ENCODE measurements at regions not wholly inside any gene's neighbourhood (a gene's known extent, or its start where the extent isn't known, plus 50 kb on each side); places are given as distances from the start of the nearest gene placed in this dataset.
"Not testable (repeated sequence)": the region's sequence is repeated elsewhere in the genome, so short reads cannot be mapped to it uniquely, and the experiment has no call there.

DNA sequence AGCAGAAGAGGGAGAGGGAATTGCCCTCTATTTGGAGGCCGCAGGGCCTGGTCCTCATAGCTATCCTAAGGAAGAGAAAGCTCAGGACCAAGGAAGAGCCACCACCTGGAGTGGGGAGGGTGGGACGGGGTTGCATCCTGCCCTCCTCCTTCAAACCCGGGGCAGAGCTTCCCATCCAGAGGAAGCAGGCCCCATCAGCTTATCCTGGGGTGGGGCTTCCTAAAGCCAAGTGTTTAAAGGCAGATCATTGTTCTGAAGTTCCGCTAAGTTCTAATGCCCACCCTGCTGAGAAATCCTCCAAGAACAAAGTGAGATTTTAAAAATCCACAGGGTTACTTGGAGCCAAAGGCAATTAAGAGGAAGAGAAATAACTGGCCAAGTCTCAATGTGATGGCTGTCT lies 210.3 kb downstream of the C9orf152 start:
- H3K4me3 Mint-ChIP-seq: no peak overlapping the region
- no peak overlapping the region for H3K27ac Mint-ChIP-seq
- H3K27me3 Mint-ChIP-seq: peaks cover 25% of the 10 kb centered on the region
- H3K9me3 Mint-ChIP-seq: peaks cover 14% of the 10 kb centered on the region
- H3K4me1 Mint-ChIP-seq (ENCODE audit: low read depth): no peaks in the 10 kb centered on the region
- intact Hi-C loops (cut with micrococcal nuclease): no loop called here
- H3K36me3 Mint-ChIP-seq (ENCODE audit: low read depth): no peaks in the 10 kb centered on the region

DNA sequence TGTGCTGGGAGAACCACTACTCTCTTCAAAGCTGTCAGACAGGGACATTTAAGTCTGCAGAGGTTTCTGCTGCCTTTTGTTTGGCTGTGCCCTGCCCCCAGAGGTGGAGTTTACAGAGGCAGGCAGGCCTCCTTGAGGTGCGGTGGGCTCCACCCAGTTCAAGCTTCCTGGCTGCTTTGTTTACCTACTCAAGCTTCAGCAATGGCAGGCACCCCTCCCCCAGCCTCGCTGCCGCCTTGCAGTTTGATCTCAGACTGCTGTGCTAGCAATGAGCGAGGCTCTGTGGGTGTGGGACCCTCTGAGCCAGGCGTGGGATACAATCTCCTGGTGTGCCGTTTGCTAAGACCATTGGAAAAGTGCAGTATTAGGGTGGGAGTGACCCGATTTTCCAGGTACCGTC lies 202.4 kb downstream of the C9orf152 start:
- H3K4me3 Mint-ChIP-seq; H3K36me3 Mint-ChIP-seq (ENCODE audit: low read depth); H3K9me3 Mint-ChIP-seq; H3K4me1 Mint-ChIP-seq (ENCODE audit: low read depth); intact Hi-C loops (cut with micrococcal nuclease); H3K27ac Mint-ChIP-seq: not testable (repeated sequence)
- peaks cover 38% of the 10 kb centered on the region for H3K27me3 Mint-ChIP-seq

DNA sequence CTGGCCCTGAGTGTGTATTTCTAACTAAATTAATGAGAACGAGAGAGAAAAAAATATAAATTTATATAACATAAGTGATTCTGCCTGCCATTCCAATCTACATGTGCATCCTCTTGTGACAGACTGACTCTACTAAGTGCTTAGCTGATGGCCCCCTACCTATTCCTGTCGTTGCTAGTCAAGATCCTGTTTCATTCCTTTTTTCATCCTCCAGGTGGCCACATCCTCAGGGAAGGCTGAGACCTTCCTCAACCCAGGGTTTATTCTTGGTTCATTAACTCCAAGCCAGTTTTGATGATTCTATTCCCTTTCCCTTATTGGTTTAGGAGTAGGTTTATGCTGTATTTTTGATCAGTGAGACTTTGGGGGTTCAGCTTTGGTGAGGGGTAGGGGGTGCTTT lies 201.3 kb downstream of the C9orf152 start:
- no peaks in the 10 kb centered on the region for H3K9me3 Mint-ChIP-seq
- intact Hi-C loops (cut with micrococcal nuclease): no loop called here
- H3K27ac Mint-ChIP-seq: no peak overlapping the region
- no peaks in the 10 kb centered on the region for H3K36me3 Mint-ChIP-seq (ENCODE audit: low read depth)
- H3K4me1 Mint-ChIP-seq (ENCODE audit: low read depth): peaks cover 5% of the 10 kb centered on the region
- H3K4me3 Mint-ChIP-seq: no peak overlapping the region
- H3K27me3 Mint-ChIP-seq: peaks cover 38% of the 10 kb centered on the region

DNA sequence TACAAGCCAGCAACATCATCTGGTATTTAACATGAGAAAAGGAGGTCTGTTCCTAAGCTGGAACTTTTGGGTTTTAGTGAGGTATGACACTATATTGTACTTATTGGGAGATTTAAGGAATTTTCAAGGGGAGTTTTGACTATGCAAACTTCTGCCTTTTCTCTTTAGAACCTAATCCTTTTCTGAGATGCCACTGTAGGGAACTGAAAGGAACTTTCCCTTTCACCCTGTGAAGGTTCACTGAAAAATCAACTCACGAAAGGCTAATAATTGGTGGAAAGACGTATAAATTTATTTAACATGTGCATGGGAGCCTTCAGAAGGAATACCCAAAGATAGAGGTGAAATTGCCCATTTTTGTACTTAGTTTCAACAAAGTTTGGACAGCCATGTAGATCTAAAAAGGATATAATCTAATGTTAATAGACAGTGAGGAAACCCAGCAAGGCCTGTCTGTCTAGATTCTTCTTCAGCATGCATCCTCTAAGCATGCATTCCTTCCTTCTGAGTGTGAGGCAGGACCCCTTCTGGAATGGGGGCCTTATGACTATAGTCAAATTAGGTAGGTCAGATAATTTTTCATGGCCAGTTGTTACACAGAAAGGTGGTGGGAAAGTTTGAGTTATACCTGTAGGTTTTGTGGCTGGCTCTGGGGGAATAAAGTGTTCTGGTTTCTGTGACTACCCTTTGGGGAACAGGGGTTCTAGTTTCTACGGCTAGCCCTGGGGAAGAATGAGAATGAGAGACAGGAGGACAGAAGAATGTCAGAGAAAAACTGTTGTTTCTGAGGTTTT lies 200.3 kb downstream of the C9orf152 start:
- no peak overlapping the region for H3K4me3 Mint-ChIP-seq

DNA sequence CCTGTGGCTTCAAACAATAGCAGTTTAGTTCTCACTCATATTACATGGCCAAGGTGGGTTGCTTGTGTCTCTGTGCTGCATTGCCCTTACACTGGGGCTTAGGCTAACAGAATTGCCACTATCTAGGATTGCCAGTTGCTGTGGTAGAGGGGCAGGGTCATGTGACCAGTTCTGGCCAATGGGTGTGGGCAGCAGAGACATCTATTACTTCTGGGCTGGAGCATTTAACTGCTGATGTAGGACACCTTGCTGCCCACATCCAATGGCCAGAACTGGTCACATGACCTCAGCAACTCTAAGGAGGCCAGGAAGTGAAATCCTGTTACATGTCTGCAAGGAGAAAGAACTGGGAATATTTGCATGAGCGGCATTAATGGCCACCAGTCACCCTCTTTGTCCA lies 199.3 kb downstream of the C9orf152 start:
- intact Hi-C loops (cut with micrococcal nuclease): no loop called here
- H3K27me3 Mint-ChIP-seq: peaks cover 40% of the 10 kb centered on the region
- H3K27ac Mint-ChIP-seq: no peak overlapping the region
- H3K4me3 Mint-ChIP-seq: no peak overlapping the region
- H3K4me1 Mint-ChIP-seq (ENCODE audit: low read depth): peaks cover 5% of the 10 kb centered on the region
- no peaks in the 10 kb centered on the region for H3K36me3 Mint-ChIP-seq (ENCODE audit: low read depth)
- no peaks in the 10 kb centered on the region for H3K9me3 Mint-ChIP-seq

More for the DNA sequence above, 200.3 kb downstream of the C9orf152 start:
- no peaks in the 10 kb centered on the region for H3K9me3 Mint-ChIP-seq
- H3K27me3 Mint-ChIP-seq: peaks cover 41% of the 10 kb centered on the region
- H3K4me1 Mint-ChIP-seq (ENCODE audit: low read depth): peaks cover 5% of the 10 kb centered on the region
- H3K27ac Mint-ChIP-seq: no peak overlapping the region
- intact Hi-C loops (cut with micrococcal nuclease): no loop called here
- H3K36me3 Mint-ChIP-seq (ENCODE audit: low read depth): no peaks in the 10 kb centered on the region

DNA sequence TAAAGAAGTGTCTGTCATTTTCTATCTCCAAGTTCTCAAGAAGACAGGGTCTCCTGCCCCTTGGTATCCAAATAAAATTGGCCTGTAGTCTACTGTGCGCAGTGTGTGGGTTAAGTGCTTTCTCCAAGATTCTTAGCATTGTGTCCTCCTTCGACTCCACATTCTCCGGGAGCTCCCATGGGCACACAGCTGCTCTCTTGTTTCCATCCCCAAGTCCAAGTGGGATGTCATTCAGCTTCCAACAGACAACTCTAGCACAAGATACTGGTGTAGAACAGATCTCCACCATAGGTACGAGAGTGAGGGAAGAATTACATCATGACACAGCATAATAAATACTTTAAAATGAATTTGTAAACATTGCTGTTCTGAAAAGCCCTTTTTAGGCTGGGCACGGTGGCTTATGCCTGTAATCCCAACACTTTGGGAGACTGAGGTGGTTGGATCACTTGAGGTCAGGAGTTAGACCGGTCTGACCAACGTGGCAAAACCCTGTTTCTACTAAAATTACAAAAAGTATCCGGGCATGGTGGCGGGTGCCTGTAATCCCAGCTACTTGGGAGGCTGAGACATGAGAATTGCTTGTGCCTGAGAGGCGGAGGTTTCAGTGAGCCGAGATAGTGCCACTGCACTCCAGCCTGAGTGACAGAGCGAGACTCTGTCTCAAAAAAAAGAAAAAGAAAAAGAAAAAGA lies 196.2 kb downstream of the C9orf152 start:
- Mint-ChIP-seq H3K4me1 (ENCODE audit: low read depth) (peaks cover 5% of the 10 kb centered on the region), H3K4me3 (no peak overlapping the region), H3K9me3 (no peaks in the 10 kb centered on the region), H3K27me3 (peaks cover 25% of the 10 kb centered on the region), H3K27ac (no peak overlapping the region), H3K36me3 (ENCODE audit: low read depth) (no peaks in the 10 kb centered on the region)
- intact Hi-C loops (cut with micrococcal nuclease): no loop called here

DNA sequence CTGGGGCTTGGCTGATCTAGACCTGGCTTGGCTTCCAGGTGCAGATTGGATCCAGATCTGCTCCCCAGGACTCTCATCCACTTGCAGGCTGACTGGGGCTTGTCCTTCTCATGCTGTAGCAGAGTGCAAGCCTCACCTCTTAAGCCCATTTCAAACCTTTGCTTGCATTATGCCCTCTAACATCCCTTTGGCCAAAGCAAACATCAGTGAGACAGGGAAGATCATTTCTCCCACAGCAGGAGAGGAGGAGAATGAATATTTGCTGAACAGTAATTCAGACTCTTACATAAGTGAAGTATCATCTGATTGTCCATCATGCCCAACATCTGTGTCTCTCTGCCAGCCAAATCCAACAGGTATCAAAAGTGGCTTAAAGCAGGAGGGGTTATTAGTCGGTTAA lies 194.9 kb downstream of the C9orf152 start:
- Mint-ChIP-seq H3K4me1 (ENCODE audit: low read depth) (no peaks in the 10 kb centered on the region), H3K4me3 (no peak overlapping the region), H3K27ac (no peak overlapping the region), H3K9me3 (no peaks in the 10 kb centered on the region), H3K36me3 (ENCODE audit: low read depth) (no peaks in the 10 kb centered on the region), H3K27me3 (peaks cover 32% of the 10 kb centered on the region)
- intact Hi-C loops (cut with micrococcal nuclease): no loop called here

DNA sequence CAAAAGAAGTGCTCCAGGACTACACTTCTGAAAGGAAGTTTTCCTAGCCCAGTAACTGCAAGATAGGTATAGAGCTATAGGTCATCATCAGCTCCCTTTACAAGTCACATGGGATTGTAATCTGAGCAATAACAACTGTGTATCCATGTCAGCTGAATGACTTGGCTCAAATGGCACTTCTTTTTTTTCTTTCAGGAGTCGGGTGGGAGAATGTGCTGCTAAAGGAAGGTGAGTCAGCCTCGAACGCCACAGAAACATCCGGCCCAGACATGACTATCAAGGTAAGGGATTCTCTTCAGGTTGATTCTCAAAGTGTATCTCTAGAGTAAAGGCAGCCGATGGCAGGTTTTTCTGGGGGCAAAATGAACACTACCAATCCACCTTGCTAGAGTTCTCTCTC lies 192.2 kb downstream of the C9orf152 start:
- Mint-ChIP-seq H3K36me3 (ENCODE audit: low read depth) (no peaks in the 10 kb centered on the region), H3K9me3 (no peaks in the 10 kb centered on the region), H3K27ac (no peak overlapping the region), H3K4me1 (ENCODE audit: low read depth) (no peaks in the 10 kb centered on the region), H3K4me3 (no peak overlapping the region), H3K27me3 (peaks cover 51% of the 10 kb centered on the region)
- intact Hi-C loops (cut with micrococcal nuclease): no loop called here

DNA sequence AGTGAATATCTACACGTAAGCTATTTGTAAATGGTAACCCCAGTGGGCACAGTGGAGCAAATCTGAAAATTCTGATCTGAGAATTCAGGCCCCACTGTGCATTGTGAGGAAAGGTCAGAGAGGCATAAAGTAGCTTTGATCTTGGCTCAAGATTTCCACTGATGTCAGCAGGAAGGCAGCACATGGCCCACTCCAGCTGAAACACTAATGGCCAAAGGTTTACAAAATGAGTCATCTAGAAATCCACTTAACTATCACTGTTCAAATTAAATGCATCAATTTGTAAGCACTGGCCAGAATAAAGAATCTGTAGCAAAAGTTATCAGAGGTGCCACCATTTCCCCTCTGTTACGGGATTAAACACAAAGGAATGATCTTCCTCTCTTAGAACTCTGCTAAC lies 191.6 kb downstream of the C9orf152 start:
- intact Hi-C loops (cut with micrococcal nuclease): no loop called here
- no peaks in the 10 kb centered on the region for H3K9me3 Mint-ChIP-seq
- no peak overlapping the region for H3K4me3 Mint-ChIP-seq
- H3K27ac Mint-ChIP-seq: no peak overlapping the region
- H3K36me3 Mint-ChIP-seq (ENCODE audit: low read depth): no peaks in the 10 kb centered on the region
- H3K4me1 Mint-ChIP-seq (ENCODE audit: low read depth): peaks cover 5% of the 10 kb centered on the region
- H3K27me3 Mint-ChIP-seq: peaks cover 56% of the 10 kb centered on the region

DNA sequence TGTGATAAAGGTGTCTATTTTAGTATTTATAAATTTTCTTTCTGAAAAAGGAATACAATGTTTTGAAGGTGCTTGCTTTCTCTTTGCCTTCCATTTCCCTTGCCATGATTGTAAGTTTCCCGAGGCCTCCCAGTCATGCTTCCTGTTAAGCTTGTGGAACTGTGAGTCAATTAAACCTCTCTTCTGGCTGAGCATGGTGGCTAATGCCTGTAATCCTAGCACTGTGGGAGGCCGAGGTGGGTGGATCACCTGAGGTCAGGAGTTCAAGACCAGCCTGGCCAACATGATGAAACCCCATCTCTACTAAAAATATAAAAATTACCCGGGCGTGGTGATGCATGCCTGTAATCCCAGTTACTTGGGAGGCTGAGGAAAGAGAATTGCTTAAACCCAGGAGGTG lies 187.7 kb downstream of the C9orf152 start:
- H3K9me3 Mint-ChIP-seq; intact Hi-C loops (cut with micrococcal nuclease); H3K36me3 Mint-ChIP-seq (ENCODE audit: low read depth); H3K4me3 Mint-ChIP-seq; H3K27ac Mint-ChIP-seq: not testable (repeated sequence)
- Mint-ChIP-seq H3K4me1 (ENCODE audit: low read depth) (peaks cover 17% of the 10 kb centered on the region), H3K27me3 (peaks cover 43% of the 10 kb centered on the region)

DNA sequence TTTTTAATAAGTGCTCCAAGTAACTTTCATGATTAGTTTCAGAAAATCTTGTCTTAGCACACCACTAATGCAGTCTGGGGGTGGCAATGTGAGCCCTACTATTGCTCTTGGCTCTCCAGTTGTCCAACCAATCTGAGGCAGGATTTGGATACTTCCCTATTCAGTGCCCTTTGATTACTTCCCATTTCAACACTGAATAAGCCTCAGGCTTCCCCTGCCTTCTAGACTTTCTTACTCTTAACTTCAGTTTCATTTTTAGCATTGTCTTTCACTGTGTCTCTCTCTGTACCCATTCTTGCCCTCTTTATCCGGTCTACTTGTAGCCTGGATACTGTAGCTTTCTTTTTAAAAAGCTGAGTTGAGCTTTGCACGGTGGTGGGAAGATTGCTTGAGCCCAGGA lies 186.1 kb downstream of the C9orf152 start:
- Mint-ChIP-seq H3K4me3 (peak overlapping the region; percentile 39), H3K27me3 (peaks cover 45% of the 10 kb centered on the region), H3K27ac (peak overlapping the region; percentile 76), H3K36me3 (ENCODE audit: low read depth) (no peaks in the 10 kb centered on the region), H3K4me1 (ENCODE audit: low read depth) (peaks cover 25% of the 10 kb centered on the region), H3K9me3 (no peaks in the 10 kb centered on the region)
- intact Hi-C loops (cut with micrococcal nuclease): loop anchor here (2.0 kb wide), 1 partner anchor 47 kb away; no protein-coding TSS in a partner anchor

DNA sequence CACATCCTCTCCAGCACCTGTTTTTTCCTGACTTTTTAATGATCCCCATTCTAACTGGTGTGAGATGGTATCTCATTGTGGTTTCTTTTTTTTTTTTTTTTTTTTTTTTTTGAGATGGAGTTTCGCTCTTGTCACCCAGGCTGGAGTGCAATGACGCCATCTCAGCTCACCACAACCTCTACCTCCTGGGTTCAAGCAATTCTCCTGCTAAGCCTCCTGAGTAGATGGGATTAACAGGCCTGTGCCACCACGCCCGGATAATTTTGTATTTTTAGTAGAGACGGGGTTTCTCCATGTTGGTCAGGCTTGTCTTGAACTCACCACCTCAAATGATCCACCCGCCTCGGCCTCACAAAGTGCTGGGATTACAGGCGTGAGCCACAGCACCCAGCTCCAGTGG lies 184.7 kb downstream of the C9orf152 start:
- intact Hi-C loops (cut with micrococcal nuclease): loop anchor here (2.0 kb wide), 1 partner anchor 48 kb away; no protein-coding TSS in a partner anchor
- not testable (repeated sequence) for H3K4me3 Mint-ChIP-seq; H3K9me3 Mint-ChIP-seq; H3K36me3 Mint-ChIP-seq (ENCODE audit: low read depth); H3K27ac Mint-ChIP-seq
- H3K4me1 Mint-ChIP-seq (ENCODE audit: low read depth): peaks cover 36% of the 10 kb centered on the region
- H3K27me3 Mint-ChIP-seq: peaks cover 33% of the 10 kb centered on the region

DNA sequence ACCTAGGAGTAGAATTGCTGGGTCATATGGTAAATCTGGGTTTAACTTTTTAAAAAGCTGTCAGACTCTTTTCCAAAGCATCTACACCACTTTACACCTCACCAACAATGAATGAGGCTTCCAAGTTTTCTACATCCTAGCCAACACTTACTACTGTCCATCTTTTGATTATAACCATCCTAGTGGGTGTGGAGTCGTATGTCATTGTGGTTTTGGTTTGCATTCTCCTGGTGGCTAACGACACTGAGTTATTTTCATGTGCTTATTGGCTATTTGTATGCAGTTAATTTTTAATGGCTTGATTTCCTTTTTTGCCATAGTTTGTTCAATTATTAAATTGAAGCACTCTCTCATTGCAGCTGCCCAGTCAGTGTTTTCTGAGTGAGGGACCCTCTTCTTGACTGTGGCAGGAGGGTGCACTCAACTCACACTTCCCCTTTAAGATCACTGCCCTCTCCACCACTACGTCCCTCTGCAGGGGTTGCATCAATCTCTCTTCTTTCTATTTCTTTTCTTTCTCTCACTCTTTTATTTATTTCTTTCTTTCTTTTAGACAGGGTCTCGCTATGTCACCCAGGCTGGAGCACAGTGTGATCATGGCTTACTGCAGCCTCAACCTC lies 182.3 kb downstream of the C9orf152 start:
- peaks cover 14% of the 10 kb centered on the region for H3K27me3 Mint-ChIP-seq
- H3K4me1 Mint-ChIP-seq (ENCODE audit: low read depth): peaks cover 54% of the 10 kb centered on the region
- peak overlapping the region; percentile 42 for H3K27ac Mint-ChIP-seq
- no peaks in the 10 kb centered on the region for H3K36me3 Mint-ChIP-seq (ENCODE audit: low read depth)
- intact Hi-C loops (cut with micrococcal nuclease): no loop called here
- no peak overlapping the region for H3K4me3 Mint-ChIP-seq
- no peaks in the 10 kb centered on the region for H3K9me3 Mint-ChIP-seq

DNA sequence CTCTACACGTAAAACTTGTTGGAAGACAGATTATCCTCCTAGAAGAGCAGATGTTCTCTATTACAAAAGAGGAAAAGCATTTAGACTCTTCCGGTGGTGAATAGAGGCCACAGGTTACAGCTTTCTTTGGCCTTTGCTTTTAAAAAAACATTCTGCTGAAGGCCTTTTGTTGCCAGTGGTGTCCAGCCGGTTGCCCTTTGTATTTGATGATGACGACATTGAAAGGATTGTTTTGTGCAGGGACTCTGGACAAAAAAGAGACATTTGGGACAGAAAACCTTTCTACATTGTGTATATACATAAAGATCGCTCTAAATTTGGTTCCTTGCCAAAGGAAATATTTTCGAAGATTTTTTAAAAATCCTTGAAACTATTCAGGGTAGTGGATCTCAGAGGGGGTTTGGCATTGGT lies 180.3 kb downstream of the C9orf152 start:
- H3K27me3 Mint-ChIP-seq: peaks cover 7% of the 10 kb centered on the region
- no peak overlapping the region for H3K27ac Mint-ChIP-seq
- no peaks in the 10 kb centered on the region for H3K9me3 Mint-ChIP-seq
- peaks cover 42% of the 10 kb centered on the region for H3K4me1 Mint-ChIP-seq (ENCODE audit: low read depth)
- H3K4me3 Mint-ChIP-seq: no peak overlapping the region
- H3K36me3 Mint-ChIP-seq (ENCODE audit: low read depth): no peaks in the 10 kb centered on the region
- intact Hi-C loops (cut with micrococcal nuclease): no loop called here
